ENCODE measurements at regions not wholly inside any gene's neighbourhood (a gene's known extent, or its start where the extent isn't known, plus 50 kb on each side); places are given as distances from the start of the nearest gene placed in this dataset.

DNA sequence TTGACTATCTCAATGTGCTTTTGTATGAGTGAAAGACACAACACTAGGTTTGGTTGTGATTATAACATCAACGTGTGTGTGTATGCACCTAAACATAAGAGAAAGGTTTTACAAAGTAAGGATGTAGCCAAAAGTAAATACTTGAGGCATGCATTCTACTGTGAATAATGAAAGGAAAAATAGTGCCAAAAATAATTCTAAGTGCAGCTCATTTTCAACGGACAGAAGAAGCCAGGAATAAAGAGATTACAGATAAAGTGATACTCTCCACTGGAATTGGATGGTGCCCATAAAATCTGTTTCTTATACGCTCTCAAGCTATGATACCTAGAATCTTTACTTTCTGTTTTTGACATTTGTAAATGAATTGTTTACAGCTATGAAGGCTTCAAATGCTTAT is 135.0 kb upstream of the TMEM72 start:
- 55 to 68% methylated on average over 3 of the region's 3 CpGs for WGBS, 2 donors
- H3K9me3 ChIP-seq: no peaks in the 10 kb centered on the region
- TF ChIP-seq POLR2A (IDR thresholded peaks at IDR 0.05): no peak
- TF ChIP-seq, protein P1, sequence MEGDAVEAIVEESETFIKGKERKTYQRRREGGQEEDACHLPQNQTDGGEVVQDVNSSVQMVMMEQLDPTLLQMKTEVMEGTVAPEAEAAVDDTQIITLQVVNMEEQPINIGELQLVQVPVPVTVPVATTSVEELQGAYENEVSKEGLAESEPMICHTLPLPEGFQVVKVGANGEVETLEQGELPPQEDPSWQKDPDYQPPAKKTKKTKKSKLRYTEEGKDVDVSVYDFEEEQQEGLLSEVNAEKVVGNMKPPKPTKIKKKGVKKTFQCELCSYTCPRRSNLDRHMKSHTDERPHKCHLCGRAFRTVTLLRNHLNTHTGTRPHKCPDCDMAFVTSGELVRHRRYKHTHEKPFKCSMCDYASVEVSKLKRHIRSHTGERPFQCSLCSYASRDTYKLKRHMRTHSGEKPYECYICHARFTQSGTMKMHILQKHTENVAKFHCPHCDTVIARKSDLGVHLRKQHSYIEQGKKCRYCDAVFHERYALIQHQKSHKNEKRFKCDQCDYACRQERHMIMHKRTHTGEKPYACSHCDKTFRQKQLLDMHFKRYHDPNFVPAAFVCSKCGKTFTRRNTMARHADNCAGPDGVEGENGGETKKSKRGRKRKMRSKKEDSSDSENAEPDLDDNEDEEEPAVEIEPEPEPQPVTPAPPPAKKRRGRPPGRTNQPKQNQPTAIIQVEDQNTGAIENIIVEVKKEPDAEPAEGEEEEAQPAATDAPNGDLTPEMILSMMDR (IDR thresholded peaks at IDR 0.05): no peak
- no peak overlapping the region for H3K4me3 ChIP-seq
- no peak for DNase-seq
- no peak overlapping the region for H3K27ac ChIP-seq
- no peaks in the 10 kb centered on the region for H3K27me3 ChIP-seq
- intact Hi-C loops (cut with DNase I): no loop called here
- H3K4me1 ChIP-seq: no peaks in the 10 kb centered on the region
- no peaks in the 10 kb centered on the region for H3K36me3 ChIP-seq

DNA sequence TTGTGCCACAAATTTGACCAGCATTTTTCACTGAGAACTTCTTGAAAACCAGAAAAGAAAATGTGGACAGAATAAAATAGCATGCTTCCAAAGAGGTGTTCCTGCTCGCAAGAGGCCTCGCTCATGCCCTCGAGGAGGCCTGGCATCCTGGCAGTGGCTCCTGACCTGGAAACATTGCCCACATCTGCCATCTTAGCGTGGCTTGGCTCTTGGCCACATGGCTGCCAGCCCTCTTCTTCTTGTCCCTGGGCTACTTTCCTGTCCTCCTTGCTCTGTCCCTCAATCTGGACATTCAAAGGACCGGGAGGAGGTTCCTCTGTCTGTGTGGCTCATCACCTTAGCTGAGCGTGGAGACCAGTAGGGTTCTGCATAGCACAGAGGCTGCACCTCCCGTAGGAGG is 131.6 kb upstream of the TMEM72 start:
- no peak for TF ChIP-seq POLR2A (IDR thresholded peaks at IDR 0.05)
- TF ChIP-seq, protein P1 (IDR thresholded peaks at IDR 0.05): no peak
- Histone ChIP-seq H3K9me3 (no peaks in the 10 kb centered on the region), H3K27me3 (no peaks in the 10 kb centered on the region), H3K36me3 (no peaks in the 10 kb centered on the region), H3K27ac (no peak overlapping the region), H3K4me3 (no peak overlapping the region), H3K4me1 (no peaks in the 10 kb centered on the region)
- WGBS, 2 donors: 58 to 79% methylated on average over 6 to 7 of the region's 7 CpGs
- DNase-seq: no peak
- intact Hi-C loops (cut with DNase I): no loop called here

DNA sequence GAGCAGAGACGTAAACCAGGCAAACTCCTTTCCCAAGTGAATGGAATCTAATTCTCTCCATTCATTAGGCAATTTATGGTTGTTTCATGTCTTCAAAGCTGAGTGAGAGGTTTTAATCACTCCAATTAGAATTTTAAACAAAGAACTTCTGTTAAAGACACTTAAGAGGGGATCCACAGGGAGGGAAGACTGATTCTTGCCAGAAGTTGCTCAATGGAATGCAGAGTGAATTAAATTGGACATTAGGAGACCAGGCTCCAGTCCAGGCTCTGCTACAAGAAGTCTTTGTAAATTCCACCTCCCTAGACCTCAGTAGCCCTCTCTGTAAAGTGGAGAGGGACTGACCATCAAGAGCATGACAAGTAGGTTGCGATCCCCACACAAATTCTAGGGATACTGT is 130.7 kb upstream of the TMEM72 start:
- Histone ChIP-seq H3K4me3 (no peak overlapping the region), H3K27me3 (no peaks in the 10 kb centered on the region), H3K9me3 (no peaks in the 10 kb centered on the region), H3K27ac (no peak overlapping the region), H3K36me3 (no peaks in the 10 kb centered on the region), H3K4me1 (no peaks in the 10 kb centered on the region)
- intact Hi-C loops (cut with DNase I): no loop called here
- WGBS, 2 donors: 80 to 84% methylated on average over 2 of the region's 2 CpGs
- no peak for TF ChIP-seq POLR2A (IDR thresholded peaks at IDR 0.05)
- TF ChIP-seq, protein P1 (IDR thresholded peaks at IDR 0.05): no peak
- DNase-seq: no peak

DNA sequence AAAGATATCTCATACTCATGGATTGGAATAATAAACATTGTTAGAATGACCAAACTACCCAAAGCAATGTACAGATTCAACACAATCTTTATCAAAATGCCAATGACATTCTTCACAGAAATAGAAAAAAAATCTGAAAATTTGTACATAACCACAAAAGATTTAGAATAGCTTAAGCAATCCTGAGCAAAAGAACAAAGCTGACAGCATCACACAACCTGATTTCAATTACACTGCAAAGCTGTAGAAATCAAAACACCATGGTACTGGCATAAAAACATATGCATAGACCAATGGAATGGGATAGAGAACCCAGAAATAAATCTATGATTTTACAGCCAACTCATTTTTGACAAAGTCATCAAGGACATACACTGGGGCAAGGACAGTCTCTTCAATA is 130.0 kb upstream of the TMEM72 start:
- H3K4me3 ChIP-seq: no peak overlapping the region
- H3K27ac ChIP-seq: no peak overlapping the region
- DNase-seq: no peak
- H3K4me1 ChIP-seq: no peaks in the 10 kb centered on the region
- intact Hi-C loops (cut with DNase I): no loop called here
- no peaks in the 10 kb centered on the region for H3K27me3 ChIP-seq
- no peaks in the 10 kb centered on the region for H3K36me3 ChIP-seq
- H3K9me3 ChIP-seq: no peaks in the 10 kb centered on the region
- TF ChIP-seq, protein P1 (IDR thresholded peaks at IDR 0.05): no peak
- no peak for TF ChIP-seq POLR2A (IDR thresholded peaks at IDR 0.05)

DNA sequence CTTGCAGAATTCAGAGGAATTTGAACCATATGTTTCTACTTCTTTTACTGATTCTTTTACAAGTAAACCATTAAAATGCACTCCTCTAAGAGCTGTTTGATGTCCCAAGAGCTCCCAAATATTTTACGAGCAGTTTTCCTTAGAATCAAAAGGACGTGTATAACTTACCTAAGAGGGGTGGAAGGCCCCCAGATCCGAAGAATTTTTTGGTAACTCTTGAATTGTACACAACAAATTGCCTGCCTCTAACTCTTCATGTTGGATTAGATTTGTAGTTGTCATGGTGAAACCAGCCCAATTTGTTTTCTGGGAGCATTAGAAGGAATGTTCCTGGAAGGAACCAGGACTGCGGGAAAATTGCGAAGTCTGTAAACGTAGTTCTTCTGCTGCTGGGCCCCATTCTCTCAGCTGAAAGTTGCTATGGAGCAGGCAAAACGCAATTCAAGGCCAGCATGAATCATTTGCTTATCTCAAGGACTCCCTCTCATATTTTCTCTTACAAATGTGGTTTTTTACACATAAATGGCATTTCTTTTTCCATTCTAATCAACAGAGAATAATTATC is 124.8 kb upstream of the TMEM72 start:
- Histone ChIP-seq H3K27ac (no peak overlapping the region), H3K4me3 (no peak overlapping the region), H3K36me3 (no peaks in the 10 kb centered on the region), H3K27me3 (peaks cover 0 to 4% (median 0%) of the 10 kb centered on the region in 4 donors), H3K4me1 (no peaks in the 10 kb centered on the region), H3K9me3 (no peaks in the 10 kb centered on the region)
- intact Hi-C loops (cut with DNase I): no loop called here
- DNase-seq: no peak
- 57 to 62% methylated on average over 7 of the region's 7 CpGs for WGBS, 2 donors
- TF ChIP-seq POLR2A (IDR thresholded peaks at IDR 0.05): no peak
- TF ChIP-seq, protein P1 (IDR thresholded peaks at IDR 0.05): no peak

Measured in esophagus squamous epithelium (tissue), 5 donors.